ENCODE measurements at regions not wholly inside any gene's neighbourhood (a gene's known extent, or its start where the extent isn't known, plus 50 kb on each side); places are given as distances from the start of the nearest gene placed in this dataset.

GRCh38 chr7:38066391-38066790, 111.7 kb upstream of the STARD3NL start:
- no peak for DNase-seq (ENCODE audit: low read depth)
- no peak for TF ChIP-seq CTCF (IDR thresholded peaks at IDR 0.05; ENCODE audit: low read depth, low read length, missing control alignments)
- no peak overlapping the region for H3K4me3 ChIP-seq (ENCODE audit: low read depth, low read length)

GRCh38 chr7:38068461-38068860, 109.6 kb upstream of the STARD3NL start:
- TF ChIP-seq CTCF (IDR thresholded peaks at IDR 0.05; ENCODE audit: low read depth, low read length, missing control alignments) = no peak
- no peak for DNase-seq (ENCODE audit: low read depth)
- H3K4me3 ChIP-seq (ENCODE audit: low read depth, low read length) = no peak overlapping the region

- no peak for TF ChIP-seq CTCF (IDR thresholded peaks at IDR 0.05; ENCODE audit: low read depth, low read length, missing control alignments)
These were observed 109.0 kb upstream of the STARD3NL start for GRCh38 chr7:38069052-38069451.

DNA sequence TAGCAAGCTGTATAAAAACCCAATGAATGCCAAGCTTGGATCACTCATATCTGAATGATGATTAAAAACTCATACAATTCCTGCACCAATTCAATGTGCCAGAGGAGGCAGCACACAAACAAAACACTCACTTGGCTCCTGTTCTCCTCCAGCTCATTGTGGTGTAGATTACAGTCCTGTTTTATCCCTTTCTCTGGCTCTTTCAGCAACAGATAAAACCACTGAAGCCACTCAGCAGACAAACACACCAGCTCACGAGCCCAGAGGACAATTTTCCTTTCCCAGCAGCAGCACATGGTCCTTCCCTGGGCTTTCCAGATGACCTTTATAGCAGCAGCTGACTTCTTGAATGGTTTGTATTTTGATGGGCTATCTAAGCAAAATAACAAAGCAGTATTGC, 107.3 kb upstream of the STARD3NL start:
- no peak for DNase-seq (ENCODE audit: low read depth)
- peak; percentile 47 for TF ChIP-seq CTCF (IDR thresholded peaks at IDR 0.05; ENCODE audit: low read depth, low read length, missing control alignments)
- H3K4me3 ChIP-seq (ENCODE audit: low read depth, low read length) = no peak overlapping the region

More at GRCh38 chr7:38069052-38069451, 109.0 kb upstream of the STARD3NL start:
- no peak overlapping the region for H3K4me3 ChIP-seq (ENCODE audit: low read depth, low read length)
- no peak for DNase-seq (ENCODE audit: low read depth)

DNA sequence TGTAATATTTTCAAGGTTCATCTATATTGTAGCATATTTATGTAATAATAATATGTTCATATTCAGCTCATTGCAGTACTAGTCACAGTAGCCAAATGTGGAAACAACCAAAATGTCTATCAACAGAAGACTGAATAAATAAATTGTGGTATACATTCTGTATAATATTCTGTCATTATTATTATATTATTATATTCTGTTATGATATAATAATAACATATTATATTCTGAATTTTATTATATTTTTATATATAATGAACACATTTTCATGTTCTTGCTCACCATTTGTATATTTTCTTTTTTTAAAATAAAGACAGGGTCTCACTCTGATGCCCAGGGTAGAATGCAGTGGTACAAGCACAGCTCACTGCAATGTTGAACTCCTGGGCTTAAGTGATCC, 91.2 kb upstream of the STARD3NL start:
- DNase-seq (ENCODE audit: low read depth) = no peak
- no peak overlapping the region for H3K4me3 ChIP-seq (ENCODE audit: low read depth, low read length)
- no peak for TF ChIP-seq CTCF (IDR thresholded peaks at IDR 0.05; ENCODE audit: low read depth, low read length, missing control alignments)

DNA sequence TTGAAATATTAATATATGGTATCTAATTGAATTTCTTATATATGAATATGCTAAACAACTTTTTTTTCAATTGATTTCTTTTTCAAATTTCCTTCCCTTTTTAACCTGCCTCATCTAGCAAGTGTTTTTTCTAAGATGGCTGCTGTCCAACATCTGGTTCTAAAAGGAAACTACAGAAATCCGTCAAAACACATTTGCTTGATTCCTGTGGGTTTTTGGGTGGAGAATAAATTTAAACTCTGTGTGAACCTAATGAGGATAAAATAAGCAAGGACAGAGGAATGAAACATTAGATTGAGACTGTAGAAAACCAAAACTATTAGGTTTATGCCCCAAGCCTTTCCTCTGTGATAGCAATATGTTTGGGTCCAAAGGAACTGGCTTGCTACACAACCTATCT, 75.5 kb upstream of the STARD3NL start:
- TF ChIP-seq CTCF (IDR thresholded peaks at IDR 0.05; ENCODE audit: low read depth, low read length, missing control alignments) = no peak

DNA sequence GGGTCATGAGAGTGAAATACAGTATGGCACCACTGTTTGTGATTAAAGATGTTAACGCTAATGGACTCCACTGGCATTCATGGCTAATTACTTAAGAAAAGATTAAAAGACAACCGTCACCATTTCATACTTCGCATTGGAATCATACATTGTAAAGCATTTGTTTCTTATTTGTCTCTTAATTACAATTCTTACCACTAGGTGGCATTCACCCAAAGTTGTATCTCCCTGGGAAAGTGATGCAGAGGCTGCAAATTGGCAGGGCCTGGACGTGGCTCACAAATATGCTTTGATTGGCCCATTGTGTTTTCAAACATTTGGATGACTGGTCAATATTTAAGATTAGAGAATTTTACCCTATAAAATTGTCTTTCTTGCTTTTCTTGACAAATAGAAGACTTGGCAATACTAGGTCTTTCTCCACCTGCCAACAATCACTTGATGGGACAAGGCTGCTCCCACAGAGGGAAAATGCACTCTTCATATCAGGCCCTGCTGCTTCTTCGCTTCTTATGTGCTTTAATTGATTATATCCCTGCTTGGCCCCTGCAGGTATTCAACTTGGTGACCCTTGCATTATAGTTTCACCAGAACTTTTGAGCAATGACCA, 72.1 kb upstream of the STARD3NL start:
- no peak overlapping the region for H3K4me3 ChIP-seq (ENCODE audit: low read depth, low read length)
- TF ChIP-seq CTCF (IDR thresholded peaks at IDR 0.05; ENCODE audit: low read depth, low read length, missing control alignments) = peak; percentile 60
- DNase-seq (ENCODE audit: low read depth) = no peak

More for the DNA sequence above, 75.5 kb upstream of the STARD3NL start:
- no peak overlapping the region for H3K4me3 ChIP-seq (ENCODE audit: low read depth, low read length)
- no peak for DNase-seq (ENCODE audit: low read depth)
